MM.1S (cell line): ENCODE measurements at regions not wholly inside any gene's neighbourhood (a gene's known extent, or its start where the extent isn't known, plus 50 kb on each side); places are given as distances from the start of the nearest gene placed in this dataset.

Experiments used
- DNase-seq: peaks from one replicate; pipeline ENCODE4 v3.0.0-alpha.2; 2015
- H2AFZ ChIP-seq: fragments of 300-600 bp; sonication (generic); 2 replicates; pipeline ENCODE4 v1.6.0; 2016; ENCODE audit warnings: antibody characterized with exemption, low read length
- H3F3A ChIP-seq: fragments of 300-600 bp; sonication (generic); 2 replicates; pipeline ENCODE4 v1.6.1; 2016; ENCODE audit warnings: mild to moderate bottlenecking, antibody characterized with exemption, low read length, moderate library complexity, mixed read lengths; ENCODE audit not compliant: insufficient read depth
- H3K27ac ChIP-seq: fragments of 300-600 bp; sonication (generic); 2 replicates; pipeline ENCODE4 v1.5.1; 2016; ENCODE audit warnings: mild to moderate bottlenecking, low read length
- H3K27me3 ChIP-seq: fragments of 300-600 bp; sonication (generic); replicated peaks from 2 replicates; pipeline ENCODE4 v1.6.0; 2016; ENCODE audit warnings: low read length; ENCODE audit not compliant: insufficient read depth
- H3K36me3 ChIP-seq: fragments of 300-600 bp; sonication (generic); replicated peaks from 2 replicates; pipeline ENCODE4 v1.6.1; 2016; ENCODE audit warnings: mild to moderate bottlenecking, low read length, mixed read lengths; ENCODE audit not compliant: insufficient read depth
- H3K4me1 ChIP-seq: fragments of 300-600 bp; sonication (generic); 2 replicates; pipeline ENCODE4 v1.6.1; 2016; ENCODE audit warnings: low read length, mixed read lengths
- H3K4me2 ChIP-seq: fragments of 300-600 bp; sonication (generic); 2 replicates; pipeline ENCODE4 v1.6.0; 2016; ENCODE audit warnings: low read depth, low read length
- H3K4me3 ChIP-seq: fragments of 300-600 bp; sonication (generic); 2 replicates; pipeline ENCODE4 v1.5.1; 2016; ENCODE audit warnings: low read length, mixed read lengths
- H3K79me2 ChIP-seq: fragments of 300-600 bp; sonication (generic); 2 replicates; pipeline ENCODE4 v1.6.1; 2016; ENCODE audit warnings: mixed run types, low read length, mixed read lengths
- H3K9ac ChIP-seq: fragments of 300-600 bp; sonication (generic); 2 replicates; pipeline ENCODE4 v1.6.1; 2016; ENCODE audit warnings: low read length, mixed read lengths
- H3K9me2 ChIP-seq: fragments of 300-600 bp; sonication (generic); replicated peaks from 2 replicates; pipeline ENCODE4 v1.6.1; 2016; ENCODE audit warnings: mild to moderate bottlenecking, low read length, mixed read lengths; ENCODE audit not compliant: insufficient read depth
- H3K9me3 ChIP-seq: fragments of 300-600 bp; sonication (generic); replicated peaks from 2 replicates; pipeline ENCODE4 v1.6.1; 2016; ENCODE audit warnings: mild to moderate bottlenecking, low read length, mixed read lengths; ENCODE audit not compliant: insufficient read depth
- H4K20me1 ChIP-seq: fragments of 300-600 bp; sonication (generic); 2 replicates; pipeline ENCODE4 v1.6.1; 2016; ENCODE audit warnings: mild to moderate bottlenecking, low read length, moderate library complexity, mixed read lengths; ENCODE audit not compliant: insufficient read depth
- EZH2 ChIP-seq: fragments of 300-600 bp; sonication (generic); optimal IDR thresholded peaks from 2 replicates; pipeline ENCODE3; 2017; ENCODE audit warnings: low read depth, mild to moderate bottlenecking, antibody characterized with exemption, low read length, mixed read lengths
- EZH2phosphoT487 ChIP-seq: fragments of 300-600 bp; sonication (generic); IDR thresholded peaks from 2 replicates; pipeline ENCODE4 v1.6.1; 2018; ENCODE audit warnings: antibody characterized with exemption, low read length
- TF ChIP-seq, protein P1 (sequence below): fragments of 300-600 bp; sonication (generic); IDR thresholded peaks from 2 replicates; pipeline ENCODE4 v1.5.1; 2016; ENCODE audit warnings: antibody characterized with exemption, low read length, mixed read lengths

DNA sequence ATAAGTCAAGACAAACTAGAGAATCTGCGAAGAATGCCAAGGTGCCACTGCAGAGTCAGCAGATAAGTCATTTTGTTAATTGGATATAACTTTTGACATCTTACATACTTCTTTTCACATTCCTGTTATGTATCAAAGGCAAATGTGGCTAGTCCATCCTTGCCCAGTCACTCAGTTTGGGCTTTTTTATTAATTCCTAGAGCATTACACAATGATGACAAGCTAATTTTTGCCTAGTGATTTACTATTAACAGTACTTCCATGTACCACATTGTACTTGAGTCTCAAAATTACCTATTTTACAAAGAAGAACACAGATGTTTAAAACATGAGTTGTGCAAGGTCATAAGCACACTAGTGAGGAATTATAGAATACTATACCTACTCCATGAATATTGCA is 680.8 kb downstream of the DNAH5 start:
- Histone ChIP-seq H3K9me2 (no peaks in the 10 kb centered on the region), H3K79me2 (no peaks in the 10 kb centered on the region), H3K4me1 (no peaks in the 10 kb centered on the region), H3K27me3 (no peaks in the 10 kb centered on the region), H2AFZ (no peak overlapping the region), H4K20me1 (no peaks in the 10 kb centered on the region), H3K9ac (no peak overlapping the region), H3F3A (no peaks in the 10 kb centered on the region), H3K4me2 (no peak overlapping the region), H3K4me3 (no peak overlapping the region), H3K27ac (no peak overlapping the region), H3K9me3 (no peaks in the 10 kb centered on the region), H3K36me3 (no peaks in the 10 kb centered on the region)
- no peak for DNase-seq
- TF ChIP-seq, protein P1, sequence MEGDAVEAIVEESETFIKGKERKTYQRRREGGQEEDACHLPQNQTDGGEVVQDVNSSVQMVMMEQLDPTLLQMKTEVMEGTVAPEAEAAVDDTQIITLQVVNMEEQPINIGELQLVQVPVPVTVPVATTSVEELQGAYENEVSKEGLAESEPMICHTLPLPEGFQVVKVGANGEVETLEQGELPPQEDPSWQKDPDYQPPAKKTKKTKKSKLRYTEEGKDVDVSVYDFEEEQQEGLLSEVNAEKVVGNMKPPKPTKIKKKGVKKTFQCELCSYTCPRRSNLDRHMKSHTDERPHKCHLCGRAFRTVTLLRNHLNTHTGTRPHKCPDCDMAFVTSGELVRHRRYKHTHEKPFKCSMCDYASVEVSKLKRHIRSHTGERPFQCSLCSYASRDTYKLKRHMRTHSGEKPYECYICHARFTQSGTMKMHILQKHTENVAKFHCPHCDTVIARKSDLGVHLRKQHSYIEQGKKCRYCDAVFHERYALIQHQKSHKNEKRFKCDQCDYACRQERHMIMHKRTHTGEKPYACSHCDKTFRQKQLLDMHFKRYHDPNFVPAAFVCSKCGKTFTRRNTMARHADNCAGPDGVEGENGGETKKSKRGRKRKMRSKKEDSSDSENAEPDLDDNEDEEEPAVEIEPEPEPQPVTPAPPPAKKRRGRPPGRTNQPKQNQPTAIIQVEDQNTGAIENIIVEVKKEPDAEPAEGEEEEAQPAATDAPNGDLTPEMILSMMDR: no peak
- no peak for TF ChIP-seq EZH2phosphoT487
- no peak for TF ChIP-seq EZH2

DNA sequence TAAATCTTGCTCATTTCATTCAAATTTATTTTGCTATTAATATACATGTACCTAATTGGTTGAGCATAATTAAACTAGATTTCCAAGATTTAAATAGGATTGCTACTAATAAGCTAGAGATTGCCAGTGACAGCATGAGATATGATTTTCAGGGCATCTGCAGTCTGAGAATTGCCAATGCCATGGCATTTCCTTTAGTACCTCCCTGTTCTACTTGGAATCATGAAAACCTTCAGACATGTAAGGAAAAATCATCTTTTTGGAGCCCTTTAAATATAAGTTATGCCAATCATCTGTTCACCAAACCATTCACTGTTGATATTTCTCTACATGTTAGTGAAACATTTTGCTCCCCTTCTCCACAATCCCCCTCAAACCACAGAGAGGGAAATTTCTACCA is 691.4 kb downstream of the DNAH5 start:
- TF ChIP-seq EZH2phosphoT487: no peak
- TF ChIP-seq, protein P1: no peak
- no peak for TF ChIP-seq EZH2

DNA sequence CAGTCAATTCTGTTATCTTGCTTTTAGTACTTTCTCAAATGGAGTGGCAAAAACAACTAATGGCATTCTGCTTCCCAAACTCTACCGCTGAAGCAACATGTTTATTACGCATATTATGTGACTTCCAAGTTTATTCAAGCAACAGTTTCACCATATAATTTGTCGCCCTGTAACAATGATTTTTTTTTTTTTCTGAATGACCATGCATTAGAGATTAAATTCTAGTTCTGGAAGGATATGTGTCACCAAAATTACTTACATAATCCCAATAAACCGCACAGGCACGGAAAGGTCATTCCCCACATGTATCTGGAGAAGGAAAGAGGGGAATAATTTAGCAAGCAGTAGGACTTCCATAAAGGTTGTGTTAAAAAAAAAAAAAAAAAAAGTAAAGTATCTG is 691.8 kb downstream of the DNAH5 start:
- Histone ChIP-seq H3K27ac (no peak overlapping the region), H3K4me2 (no peak overlapping the region), H4K20me1 (no peaks in the 10 kb centered on the region), H3K9me2 (no peaks in the 10 kb centered on the region), H3K27me3 (no peaks in the 10 kb centered on the region), H3K4me3 (no peak overlapping the region), H3F3A (no peaks in the 10 kb centered on the region), H2AFZ (no peak overlapping the region), H3K79me2 (no peaks in the 10 kb centered on the region), H3K36me3 (no peaks in the 10 kb centered on the region), H3K9me3 (no peaks in the 10 kb centered on the region), H3K9ac (no peak overlapping the region), H3K4me1 (0 out of 2 replicates have a peak, but pooled peaks cover 5% of the 10 kb centered on the region)
- no peak for DNase-seq
- TF ChIP-seq, protein P1: no peak
- TF ChIP-seq EZH2phosphoT487 (no peak), EZH2 (no peak)

More for the DNA sequence above, 691.4 kb downstream of the DNAH5 start:
- H3K4me2 ChIP-seq: no peak overlapping the region
- no peaks in the 10 kb centered on the region for H4K20me1 ChIP-seq
- no peaks in the 10 kb centered on the region for H3K36me3 ChIP-seq
- H3K27ac ChIP-seq: no peak overlapping the region
- no peaks in the 10 kb centered on the region for H3K9me3 ChIP-seq
- 0 out of 2 replicates have a peak, but pooled peaks cover 1% of the 10 kb centered on the region for H3K4me1 ChIP-seq
- H2AFZ ChIP-seq: no peak overlapping the region
- no peaks in the 10 kb centered on the region for H3K9me2 ChIP-seq
- H3K9ac ChIP-seq: no peak overlapping the region
- no peaks in the 10 kb centered on the region for H3K79me2 ChIP-seq
- no peaks in the 10 kb centered on the region for H3F3A ChIP-seq
- no peak overlapping the region for H3K4me3 ChIP-seq
- H3K27me3 ChIP-seq: no peaks in the 10 kb centered on the region
- DNase-seq: no peak
